ENCODE measurements at regions not wholly inside any gene's neighbourhood (a gene's known extent, or its start where the extent isn't known, plus 50 kb on each side); places are given as distances from the start of the nearest gene placed in this dataset.
"Not testable (repeated sequence)": the region's sequence is repeated elsewhere in the genome, so short reads cannot be mapped to it uniquely, and the experiment has no call there.

GRCh38 chr13:111586291-111586690 is 265.8 kb downstream of the TEX29 start:
- Histone ChIP-seq H3K4me3 (ENCODE audit: low read depth, low read length) (no peak overlapping the region), H3K27me3 (ENCODE audit: control insufficient read depth, insufficient read depth, low read length) (no peaks in the 10 kb centered on the region), H3K27ac (ENCODE audit: low read depth, low read length) (no peak overlapping the region), H3K36me3 (ENCODE audit: control insufficient read depth, insufficient read depth, low read length) (no peaks in the 10 kb centered on the region), H3K9ac (ENCODE audit: low read length) (no peak overlapping the region), H3K9me3 (ENCODE audit: control insufficient read depth, insufficient read depth, low read depth, low read length) (no peaks in the 10 kb centered on the region), H3K4me1 (ENCODE audit: control insufficient read depth, insufficient read depth, low read length) (no peaks in the 10 kb centered on the region)

- H3K27me3 ChIP-seq (ENCODE audit: control insufficient read depth, insufficient read depth, low read length): no peaks in the 10 kb centered on the region
- no peaks in the 10 kb centered on the region for H3K9me3 ChIP-seq (ENCODE audit: control insufficient read depth, insufficient read depth, low read depth, low read length)
- no peaks in the 10 kb centered on the region for H3K4me1 ChIP-seq (ENCODE audit: control insufficient read depth, insufficient read depth, low read length)
- H3K36me3 ChIP-seq (ENCODE audit: control insufficient read depth, insufficient read depth, low read length): no peaks in the 10 kb centered on the region
- no peak overlapping the region for H3K9ac ChIP-seq (ENCODE audit: low read length)
- H3K4me3 ChIP-seq (ENCODE audit: low read depth, low read length): no peak overlapping the region
- H3K27ac ChIP-seq (ENCODE audit: low read depth, low read length): no peak overlapping the region
Observed at GRCh38 chr13:111587249-111587648, 266.8 kb downstream of the TEX29 start.

GRCh38 chr13:111589321-111589720 is 268.9 kb downstream of the TEX29 start:
- Histone ChIP-seq H3K9me3 (ENCODE audit: control insufficient read depth, insufficient read depth, low read depth, low read length) (no peaks in the 10 kb centered on the region), H3K4me1 (ENCODE audit: control insufficient read depth, insufficient read depth, low read length) (no peaks in the 10 kb centered on the region), H3K27ac (ENCODE audit: low read depth, low read length) (no peak overlapping the region), H3K9ac (ENCODE audit: low read length) (no peak overlapping the region), H3K27me3 (ENCODE audit: control insufficient read depth, insufficient read depth, low read length) (no peaks in the 10 kb centered on the region), H3K36me3 (ENCODE audit: control insufficient read depth, insufficient read depth, low read length) (no peaks in the 10 kb centered on the region), H3K4me3 (ENCODE audit: low read depth, low read length) (no peak overlapping the region)

GRCh38 chr13:111589992-111590391 is 269.6 kb downstream of the TEX29 start:
- H3K4me1 ChIP-seq (ENCODE audit: control insufficient read depth, insufficient read depth, low read length): no peaks in the 10 kb centered on the region
- no peaks in the 10 kb centered on the region for H3K9me3 ChIP-seq (ENCODE audit: control insufficient read depth, insufficient read depth, low read depth, low read length)
- no peak overlapping the region for H3K9ac ChIP-seq (ENCODE audit: low read length)
- no peak overlapping the region for H3K27ac ChIP-seq (ENCODE audit: low read depth, low read length)
- no peaks in the 10 kb centered on the region for H3K36me3 ChIP-seq (ENCODE audit: control insufficient read depth, insufficient read depth, low read length)
- H3K4me3 ChIP-seq (ENCODE audit: low read depth, low read length): no peak overlapping the region
- H3K27me3 ChIP-seq (ENCODE audit: control insufficient read depth, insufficient read depth, low read length): no peaks in the 10 kb centered on the region

GRCh38 chr13:111590796-111591195 is 270.4 kb downstream of the TEX29 start:
- H3K4me3 ChIP-seq (ENCODE audit: low read depth, low read length): no peak overlapping the region
- no peak overlapping the region for H3K9ac ChIP-seq (ENCODE audit: low read length)
- no peaks in the 10 kb centered on the region for H3K27me3 ChIP-seq (ENCODE audit: control insufficient read depth, insufficient read depth, low read length)
- H3K27ac ChIP-seq (ENCODE audit: low read depth, low read length): no peak overlapping the region
- no peaks in the 10 kb centered on the region for H3K4me1 ChIP-seq (ENCODE audit: control insufficient read depth, insufficient read depth, low read length)
- H3K36me3 ChIP-seq (ENCODE audit: control insufficient read depth, insufficient read depth, low read length): no peaks in the 10 kb centered on the region
- H3K9me3 ChIP-seq (ENCODE audit: control insufficient read depth, insufficient read depth, low read depth, low read length): no peaks in the 10 kb centered on the region

- H3K9ac ChIP-seq (ENCODE audit: low read length); H3K36me3 ChIP-seq (ENCODE audit: control insufficient read depth, insufficient read depth, low read length); H3K4me3 ChIP-seq (ENCODE audit: low read depth, low read length); H3K27ac ChIP-seq (ENCODE audit: low read depth, low read length); H3K27me3 ChIP-seq (ENCODE audit: control insufficient read depth, insufficient read depth, low read length); H3K9me3 ChIP-seq (ENCODE audit: control insufficient read depth, insufficient read depth, low read depth, low read length): not testable (repeated sequence)
- peaks cover 19% of the 10 kb centered on the region for H3K4me1 ChIP-seq (ENCODE audit: control insufficient read depth, insufficient read depth, low read length)
Observed at GRCh38 chr13:111593490-111593889, 273.0 kb downstream of the TEX29 start.

- Histone ChIP-seq H3K27me3 (ENCODE audit: control insufficient read depth, insufficient read depth, low read length) (no peaks in the 10 kb centered on the region), H3K4me1 (ENCODE audit: control insufficient read depth, insufficient read depth, low read length) (peaks cover 19% of the 10 kb centered on the region), H3K36me3 (ENCODE audit: control insufficient read depth, insufficient read depth, low read length) (no peaks in the 10 kb centered on the region), H3K4me3 (ENCODE audit: low read depth, low read length) (no peak overlapping the region), H3K27ac (ENCODE audit: low read depth, low read length) (no peak overlapping the region), H3K9me3 (ENCODE audit: control insufficient read depth, insufficient read depth, low read depth, low read length) (no peaks in the 10 kb centered on the region), H3K9ac (ENCODE audit: low read length) (no peak overlapping the region)
Observed at GRCh38 chr13:111594606-111595005, 274.2 kb downstream of the TEX29 start.

- Histone ChIP-seq H3K4me1 (ENCODE audit: control insufficient read depth, insufficient read depth, low read length) (peaks cover 19% of the 10 kb centered on the region), H3K36me3 (ENCODE audit: control insufficient read depth, insufficient read depth, low read length) (no peaks in the 10 kb centered on the region), H3K9ac (ENCODE audit: low read length) (no peak overlapping the region), H3K27ac (ENCODE audit: low read depth, low read length) (no peak overlapping the region), H3K4me3 (ENCODE audit: low read depth, low read length) (no peak overlapping the region), H3K27me3 (ENCODE audit: control insufficient read depth, insufficient read depth, low read length) (no peaks in the 10 kb centered on the region), H3K9me3 (ENCODE audit: control insufficient read depth, insufficient read depth, low read depth, low read length) (no peaks in the 10 kb centered on the region)
Observed at GRCh38 chr13:111595276-111595675, 274.8 kb downstream of the TEX29 start.

GRCh38 chr13:111595791-111596190 is 275.3 kb downstream of the TEX29 start:
- Histone ChIP-seq H3K4me3 (ENCODE audit: low read depth, low read length) (no peak overlapping the region), H3K9ac (ENCODE audit: low read length) (no peak overlapping the region), H3K9me3 (ENCODE audit: control insufficient read depth, insufficient read depth, low read depth, low read length) (no peaks in the 10 kb centered on the region), H3K27me3 (ENCODE audit: control insufficient read depth, insufficient read depth, low read length) (no peaks in the 10 kb centered on the region), H3K36me3 (ENCODE audit: control insufficient read depth, insufficient read depth, low read length) (no peaks in the 10 kb centered on the region), H3K4me1 (ENCODE audit: control insufficient read depth, insufficient read depth, low read length) (peaks cover 19% of the 10 kb centered on the region), H3K27ac (ENCODE audit: low read depth, low read length) (no peak overlapping the region)

- Histone ChIP-seq H3K27ac (ENCODE audit: low read depth, low read length) (no peak overlapping the region), H3K36me3 (ENCODE audit: control insufficient read depth, insufficient read depth, low read length) (no peaks in the 10 kb centered on the region), H3K9me3 (ENCODE audit: control insufficient read depth, insufficient read depth, low read depth, low read length) (no peaks in the 10 kb centered on the region), H3K4me3 (ENCODE audit: low read depth, low read length) (no peak overlapping the region), H3K9ac (ENCODE audit: low read length) (no peak overlapping the region), H3K27me3 (ENCODE audit: control insufficient read depth, insufficient read depth, low read length) (no peaks in the 10 kb centered on the region), H3K4me1 (ENCODE audit: control insufficient read depth, insufficient read depth, low read length) (peaks cover 19% of the 10 kb centered on the region)
Observed at GRCh38 chr13:111597191-111597611, 276.8 kb downstream of the TEX29 start.

GRCh38 chr13:111597618-111598017 is 277.2 kb downstream of the TEX29 start:
- no peaks in the 10 kb centered on the region for H3K9me3 ChIP-seq (ENCODE audit: control insufficient read depth, insufficient read depth, low read depth, low read length)
- peaks cover 19% of the 10 kb centered on the region for H3K4me1 ChIP-seq (ENCODE audit: control insufficient read depth, insufficient read depth, low read length)
- no peak overlapping the region for H3K4me3 ChIP-seq (ENCODE audit: low read depth, low read length)
- no peaks in the 10 kb centered on the region for H3K36me3 ChIP-seq (ENCODE audit: control insufficient read depth, insufficient read depth, low read length)
- H3K9ac ChIP-seq (ENCODE audit: low read length): no peak overlapping the region
- H3K27ac ChIP-seq (ENCODE audit: low read depth, low read length): no peak overlapping the region
- no peaks in the 10 kb centered on the region for H3K27me3 ChIP-seq (ENCODE audit: control insufficient read depth, insufficient read depth, low read length)

GRCh38 chr13:111598747-111599146 is 278.3 kb downstream of the TEX29 start:
- Histone ChIP-seq H3K9me3 (ENCODE audit: control insufficient read depth, insufficient read depth, low read depth, low read length) (no peaks in the 10 kb centered on the region), H3K4me1 (ENCODE audit: control insufficient read depth, insufficient read depth, low read length) (peaks cover 19% of the 10 kb centered on the region)

More at GRCh38 chr13:111598747-111599146, 278.3 kb downstream of the TEX29 start:
- no peak overlapping the region for H3K4me3 ChIP-seq (ENCODE audit: low read depth, low read length)
- H3K27me3 ChIP-seq (ENCODE audit: control insufficient read depth, insufficient read depth, low read length): no peaks in the 10 kb centered on the region
- H3K9ac ChIP-seq (ENCODE audit: low read length): no peak overlapping the region
- no peak overlapping the region for H3K27ac ChIP-seq (ENCODE audit: low read depth, low read length)
- no peaks in the 10 kb centered on the region for H3K36me3 ChIP-seq (ENCODE audit: control insufficient read depth, insufficient read depth, low read length)
